C4-2B (cell line): ENCODE measurements at regions not wholly inside any gene's neighbourhood (a gene's known extent, or its start where the extent isn't known, plus 50 kb on each side); places are given as distances from the start of the nearest gene placed in this dataset.

Experiments used
- ZFX ChIP-seq: fragments of 450-650 bp; IDR thresholded peaks from 2 replicates; pipeline ENCODE4 v1.6.1; 2017
- TF ChIP-seq, protein P1 (sequence below): fragments of 450-650 bp; conservative IDR thresholded peaks from 2 replicates; pipeline ENCODE4 v1.5.1; 2017; ENCODE audit warnings: mild to moderate bottlenecking

DNA sequence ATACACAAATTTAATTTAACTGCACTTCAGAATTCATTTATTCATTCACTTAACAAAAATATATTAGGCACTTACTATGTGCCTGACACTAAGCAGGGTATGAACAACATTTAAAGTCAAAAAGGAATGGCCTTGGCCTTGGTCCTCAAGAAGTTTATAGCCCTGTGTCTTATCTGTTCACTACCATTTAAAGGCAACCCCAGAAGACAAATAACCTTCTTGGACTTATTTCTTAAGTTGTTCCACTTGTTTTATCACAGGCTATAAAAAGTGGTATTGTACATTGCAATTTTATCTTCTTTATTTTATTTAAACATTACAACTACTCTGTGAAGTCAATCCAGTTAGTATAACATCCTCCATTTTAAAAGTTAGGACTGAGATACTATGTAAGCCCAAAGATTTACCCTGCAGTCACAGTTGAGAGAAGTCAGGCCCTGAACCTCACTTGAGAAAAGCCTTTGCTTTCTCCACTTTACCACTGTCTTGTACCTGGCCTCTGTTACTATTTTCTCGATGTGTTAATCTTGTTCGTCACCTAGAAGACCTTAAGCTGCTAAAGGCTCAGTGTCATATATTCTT lies 305.6 kb upstream of the DIPK2B start:
- TF ChIP-seq, protein P1, sequence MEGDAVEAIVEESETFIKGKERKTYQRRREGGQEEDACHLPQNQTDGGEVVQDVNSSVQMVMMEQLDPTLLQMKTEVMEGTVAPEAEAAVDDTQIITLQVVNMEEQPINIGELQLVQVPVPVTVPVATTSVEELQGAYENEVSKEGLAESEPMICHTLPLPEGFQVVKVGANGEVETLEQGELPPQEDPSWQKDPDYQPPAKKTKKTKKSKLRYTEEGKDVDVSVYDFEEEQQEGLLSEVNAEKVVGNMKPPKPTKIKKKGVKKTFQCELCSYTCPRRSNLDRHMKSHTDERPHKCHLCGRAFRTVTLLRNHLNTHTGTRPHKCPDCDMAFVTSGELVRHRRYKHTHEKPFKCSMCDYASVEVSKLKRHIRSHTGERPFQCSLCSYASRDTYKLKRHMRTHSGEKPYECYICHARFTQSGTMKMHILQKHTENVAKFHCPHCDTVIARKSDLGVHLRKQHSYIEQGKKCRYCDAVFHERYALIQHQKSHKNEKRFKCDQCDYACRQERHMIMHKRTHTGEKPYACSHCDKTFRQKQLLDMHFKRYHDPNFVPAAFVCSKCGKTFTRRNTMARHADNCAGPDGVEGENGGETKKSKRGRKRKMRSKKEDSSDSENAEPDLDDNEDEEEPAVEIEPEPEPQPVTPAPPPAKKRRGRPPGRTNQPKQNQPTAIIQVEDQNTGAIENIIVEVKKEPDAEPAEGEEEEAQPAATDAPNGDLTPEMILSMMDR = no peak
- TF ChIP-seq ZFX = no peak
